SK-N-SH (cell line): ENCODE measurements at regions not wholly inside any gene's neighbourhood (a gene's known extent, or its start where the extent isn't known, plus 50 kb on each side); places are given as distances from the start of the nearest gene placed in this dataset.
A peak's percentile ranks its signal among the peaks of the same experiment; 100 is the strongest.

Source experiments
- CTCF ChIA-PET: fragments of 300-600, 350-600 bp; formaldehyde crosslinking; extraction: SDS; loops from one replicate; lab custom pipeline; 2021; lab: Yijun Ruan, JAX
- POLR2A ChIA-PET: fragments of 350-600 bp; sonication (Branson Sonifier 250); formaldehyde crosslinking; extraction: SDS; loops from one replicate; lab custom pipeline; 2020; ENCODE audit warnings: antibody characterized with exemption, inconsistent platforms; lab: Yijun Ruan, JAX
- DNase-seq: peaks from one replicate; pipeline ENCODE4 v3.0.0; 2012
- H2AFZ ChIP-seq: fragments of 200-600 bp; sonication (generic); 2 replicates; pipeline ENCODE4 v1.8.1; 2016; ENCODE audit warnings: antibody characterized with exemption, mild to moderate bottlenecking, low read depth
- H3F3A ChIP-seq: fragments of 200-600 bp; sonication (generic); replicated peaks from 2 replicates; pipeline ENCODE3; 2016; ENCODE audit warnings: antibody characterized with exemption, mild to moderate bottlenecking; ENCODE audit not compliant: insufficient read depth
- H3K27ac ChIP-seq, 2 experiments: fragments of 200-500 bp in 1 of 2; fragments of 200-600 bp in 1 of 2; sonication (Bioruptor generic) in 1 of 2; sonication (generic), shearing (Covaris generic) in 1 of 2; 2 replicates each; pipeline versions ENCODE4 v1.5.1 to v1.6.1; 2014 to 2016; ENCODE audit warnings: low read depth in 2 of 2, inconsistent platforms in 1 of 2, low read length in 1 of 2, mild to moderate bottlenecking in 1 of 2, mixed read lengths in 1 of 2
- H3K27me3 ChIP-seq: fragments of 200-600 bp; sonication (generic), shearing (Covaris generic); 2 replicates; pipeline ENCODE4 v1.6.1; 2016; ENCODE audit warnings: mixed run types; ENCODE audit not compliant: insufficient read depth
- H3K36me3 ChIP-seq, 2 experiments: fragments of 200-500 bp in 1 of 2; fragments of 200-600 bp in 1 of 2; sonication (Bioruptor generic) in 1 of 2; sonication (generic) in 1 of 2; replicated peaks in 1 of 2; 2 replicates each; pipeline versions ENCODE3 to v1.5.1; 2014 to 2016; ENCODE audit warnings: low read length in 1 of 2, mild to moderate bottlenecking in 1 of 2; ENCODE audit not compliant: insufficient read depth in 2 of 2, control insufficient read depth in 1 of 2
- H3K4me1 ChIP-seq, 2 experiments: fragments of 200-500 bp in 1 of 2; fragments of 200-600 bp in 1 of 2; sonication (Bioruptor generic) in 1 of 2; sonication (generic), shearing (Covaris generic) in 1 of 2; 2 replicates each; pipeline versions ENCODE4 v1.5.1 to v1.6.1; 2014 to 2016; ENCODE audit warnings: low read depth in 1 of 2, low read length in 1 of 2, mixed run types in 1 of 2; ENCODE audit not compliant: insufficient read depth in 2 of 2, control insufficient read depth in 1 of 2
- H3K4me2 ChIP-seq: fragments of 200-600 bp; sonication (generic), shearing (Covaris generic); 2 replicates; pipeline ENCODE4 v1.6.1; 2017; ENCODE audit warnings: mixed run types
- H3K4me3 ChIP-seq, 2 experiments: fragments of 200-500 bp in 1 of 2; fragments of 200-600 bp in 1 of 2; sonication (Bioruptor generic) in 1 of 2; sonication (generic), shearing (Covaris generic) in 1 of 2; 2 replicates each; pipeline versions ENCODE4 v1.5.1 to v1.8.1; 2014 to 2016; ENCODE audit warnings: low read depth in 2 of 2, inconsistent platforms in 1 of 2, low read length in 1 of 2, mild to moderate bottlenecking in 1 of 2, mixed read lengths in 1 of 2, moderate library complexity in 1 of 2
- H3K79me2 ChIP-seq: fragments of 200-600 bp; sonication (generic); 2 replicates; pipeline ENCODE4 v1.8.1; 2017; ENCODE audit warnings: mild to moderate bottlenecking; ENCODE audit not compliant: insufficient read depth
- H3K9ac ChIP-seq: fragments of 200-600 bp; sonication (generic); 2 replicates; pipeline ENCODE4 v1.6.1; 2017; ENCODE audit warnings: mixed run types
- H3K9me2 ChIP-seq: fragments of 200-600 bp; sonication (generic); 2 replicates; pipeline ENCODE4 v1.6.1; 2017; ENCODE audit warnings: mixed run types
- H3K9me3 ChIP-seq: fragments of 200-600 bp; sonication (generic); 2 replicates; pipeline ENCODE4 v1.6.1; 2017; ENCODE audit warnings: mixed run types, mild to moderate bottlenecking, moderate library complexity
- H4K20me1 ChIP-seq: fragments of 200-600 bp; sonication (generic); 2 replicates; pipeline ENCODE4 v1.6.1; 2017; ENCODE audit warnings: mild to moderate bottlenecking, mixed run types; ENCODE audit not compliant: insufficient read depth
- ELF1 ChIP-seq: IDR thresholded peaks from 2 replicates; pipeline ENCODE4 v1.4.0; 2012
- EP300 ChIP-seq, 2 experiments: IDR thresholded peaks; 2 replicates each; pipeline versions ENCODE4 v1.4.0 to v1.6.1; 2012; ENCODE audit warnings: borderline replicate concordance in 1 of 2, low read depth in 1 of 2, low read length in 1 of 2
- FOSL2 ChIP-seq: IDR thresholded peaks from 2 replicates; pipeline ENCODE4 v1.4.0; 2012; ENCODE audit warnings: low read depth, mild to moderate bottlenecking, moderate library complexity, borderline replicate concordance
- FOXJ3 ChIP-seq: sonication (generic); formaldehyde crosslinking; IDR thresholded peaks from 2 replicates; pipeline ENCODE4 v1.5.1; 2020; ENCODE audit warnings: mild to moderate bottlenecking, missing genetic modification reagents
- FOXM1 ChIP-seq: IDR thresholded peaks from 2 replicates; pipeline ENCODE4 v1.4.0; 2012; ENCODE audit warnings: low read depth, mild to moderate bottlenecking
- GABPA ChIP-seq: IDR thresholded peaks from 2 replicates; pipeline ENCODE4 v1.4.0; 2012; ENCODE audit warnings: low read depth, mild to moderate bottlenecking
- MXI1 ChIP-seq: IDR thresholded peaks from 2 replicates; pipeline ENCODE4 v1.6.1; 2012; ENCODE audit warnings: mild to moderate bottlenecking, low read depth, low read length, improper control_type of control experiment
- NFIC ChIP-seq: IDR thresholded peaks from 2 replicates; pipeline ENCODE4 v1.4.0; 2012; ENCODE audit warnings: borderline replicate concordance
- NRF1 ChIP-seq: IDR thresholded peaks from 2 replicates; pipeline ENCODE4 v1.6.1; 2012; ENCODE audit warnings: low read depth, mild to moderate bottlenecking, low read length
- RFX5 ChIP-seq: IDR thresholded peaks from 2 replicates; pipeline ENCODE4 v1.6.1; 2012; ENCODE audit warnings: mild to moderate bottlenecking, improper control_type of control experiment, low read length
- RXRA ChIP-seq: IDR thresholded peaks from 2 replicates; pipeline ENCODE4 v1.4.0; 2012; ENCODE audit warnings: low read depth, mild to moderate bottlenecking, borderline replicate concordance
- SIN3A ChIP-seq: IDR thresholded peaks from 2 replicates; pipeline ENCODE4 v1.6.1; 2012; ENCODE audit warnings: low read depth, mild to moderate bottlenecking, low read length, moderate library complexity, borderline replicate concordance
- TAF1 ChIP-seq: IDR thresholded peaks from 2 replicates; pipeline ENCODE4 v1.6.1; 2012; ENCODE audit warnings: low read depth, mild to moderate bottlenecking, low read length, moderate library complexity, borderline replicate concordance
- WGBS: methylation state at CpG from one replicate; pipeline ENCODE4 v1.1.6; 2017; ENCODE audit warnings: low lambda C conversion rate; 5-methylcytosine and 5-hydroxymethylcytosine counted together
- TF ChIP-seq, protein P1 (sequence below): fragments of 200-600 bp; sonication (generic); IDR thresholded peaks from 2 replicates; pipeline ENCODE4 v1.6.1; 2017; ENCODE audit warnings: antibody characterized with exemption, mild to moderate bottlenecking, moderate library complexity

DNA sequence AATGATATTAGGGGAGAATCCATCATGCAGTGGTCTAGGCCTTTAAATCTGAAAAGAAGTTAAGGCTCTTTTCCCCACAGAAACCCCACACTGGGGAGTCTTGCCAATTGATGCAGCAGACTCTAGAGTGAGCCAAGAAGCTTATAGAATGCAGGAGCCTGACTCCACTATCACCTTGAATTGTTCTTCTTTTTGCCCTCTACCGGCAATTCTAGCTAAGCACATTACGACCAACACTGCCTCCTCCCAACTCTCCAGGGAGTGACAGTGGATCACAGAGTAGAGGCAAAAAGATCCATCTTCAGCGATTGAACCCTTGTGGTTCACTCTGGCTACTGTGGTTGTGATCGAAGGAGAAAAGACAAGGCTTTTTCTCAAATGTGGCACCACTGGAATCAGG is 331.5 kb downstream of the NKX6-1 start:
- H3K9ac ChIP-seq = no peak overlapping the region
- WGBS = 3% methylated on average over 4 of the region's 4 CpGs
- ChIA-PET POLR2A (no interaction called here), CTCF (interaction anchor here (0.6 to 2.0 kb wide), 3 partner anchors 9 to 733 kb away, joined by 3 to 6 read pairs (median 3); no protein-coding TSS in a partner anchor)
- no peaks in the 10 kb centered on the region for H3K79me2 ChIP-seq
- H3K27me3 ChIP-seq = no peaks in the 10 kb centered on the region
- H3K4me2 ChIP-seq = no peak overlapping the region
- no peaks in the 10 kb centered on the region for H3F3A ChIP-seq
- no peaks in the 10 kb centered on the region for H4K20me1 ChIP-seq
- DNase-seq = no peak
- H3K27ac ChIP-seq = no peak overlapping the region
- H3K4me1 ChIP-seq = no peaks in the 10 kb centered on the region
- H3K9me2 ChIP-seq = no peaks in the 10 kb centered on the region
- no peaks in the 10 kb centered on the region for H3K36me3 ChIP-seq
- TF ChIP-seq, protein P1, sequence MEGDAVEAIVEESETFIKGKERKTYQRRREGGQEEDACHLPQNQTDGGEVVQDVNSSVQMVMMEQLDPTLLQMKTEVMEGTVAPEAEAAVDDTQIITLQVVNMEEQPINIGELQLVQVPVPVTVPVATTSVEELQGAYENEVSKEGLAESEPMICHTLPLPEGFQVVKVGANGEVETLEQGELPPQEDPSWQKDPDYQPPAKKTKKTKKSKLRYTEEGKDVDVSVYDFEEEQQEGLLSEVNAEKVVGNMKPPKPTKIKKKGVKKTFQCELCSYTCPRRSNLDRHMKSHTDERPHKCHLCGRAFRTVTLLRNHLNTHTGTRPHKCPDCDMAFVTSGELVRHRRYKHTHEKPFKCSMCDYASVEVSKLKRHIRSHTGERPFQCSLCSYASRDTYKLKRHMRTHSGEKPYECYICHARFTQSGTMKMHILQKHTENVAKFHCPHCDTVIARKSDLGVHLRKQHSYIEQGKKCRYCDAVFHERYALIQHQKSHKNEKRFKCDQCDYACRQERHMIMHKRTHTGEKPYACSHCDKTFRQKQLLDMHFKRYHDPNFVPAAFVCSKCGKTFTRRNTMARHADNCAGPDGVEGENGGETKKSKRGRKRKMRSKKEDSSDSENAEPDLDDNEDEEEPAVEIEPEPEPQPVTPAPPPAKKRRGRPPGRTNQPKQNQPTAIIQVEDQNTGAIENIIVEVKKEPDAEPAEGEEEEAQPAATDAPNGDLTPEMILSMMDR = peak; percentile 25; the same call in 1 of the 2 replicates
- TF ChIP-seq TAF1 = no peak
- TF ChIP-seq SIN3A = no peak
- TF ChIP-seq FOXM1 = no peak
- H3K4me3 ChIP-seq = no peak overlapping the region
- no peaks in the 10 kb centered on the region for H3K9me3 ChIP-seq
- H2AFZ ChIP-seq = no peak overlapping the region

DNA sequence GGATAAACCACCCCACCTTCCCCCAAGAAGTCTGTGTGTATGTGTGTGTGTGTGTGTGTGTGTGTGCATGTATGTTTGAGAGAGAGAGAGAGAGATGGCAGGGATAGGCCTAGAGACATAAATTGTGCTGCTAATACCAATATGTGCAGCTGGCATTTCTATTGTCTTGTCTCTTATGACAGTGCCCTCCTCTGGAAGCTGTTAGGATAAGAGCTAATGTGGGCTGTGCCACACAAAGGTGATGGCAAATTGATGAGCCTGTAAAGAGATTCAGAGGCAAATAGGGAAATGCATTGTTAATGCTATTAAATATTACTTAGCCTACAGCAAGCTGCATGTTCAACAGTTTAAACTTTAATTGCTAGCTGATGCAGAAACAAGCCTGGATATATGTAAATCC is 332.0 kb downstream of the NKX6-1 start:
- POLR2A ChIA-PET = no interaction called here
- Histone ChIP-seq H2AFZ (no peak overlapping the region), H3K9ac (no peak overlapping the region), H3K4me2 (no peak overlapping the region), H3K9me3 (no peaks in the 10 kb centered on the region), H3K27ac (no peak overlapping the region), H3K79me2 (no peaks in the 10 kb centered on the region), H3K4me3 (no peak overlapping the region), H3K27me3 (no peaks in the 10 kb centered on the region), H4K20me1 (no peaks in the 10 kb centered on the region), H3K9me2 (no peaks in the 10 kb centered on the region), H3F3A (no peaks in the 10 kb centered on the region), H3K36me3 (no peaks in the 10 kb centered on the region), H3K4me1 (no peaks in the 10 kb centered on the region)
- CTCF ChIA-PET = interaction anchor here (1.2 to 2.0 kb wide), 2 partner anchors 9 to 28 kb away, joined by 3 to 6 read pairs; no protein-coding TSS in a partner anchor
- no peak for TF ChIP-seq ELF1
- no peak for TF ChIP-seq GABPA
- no peak for TF ChIP-seq MXI1
- TF ChIP-seq, protein P1 = no peak
- TF ChIP-seq FOXJ3 (CRISPR knock-in tag) = no peak
- TF ChIP-seq FOXM1 = no peak
- no peak for TF ChIP-seq RFX5
- no peak for TF ChIP-seq TAF1
- no peak for TF ChIP-seq EP300 (IDR thresholded peaks at IDR 0.05; ENCODE audit: borderline replicate concordance in 1 of 2, low read depth in 1 of 2, low read length in 1 of 2)
- TF ChIP-seq NRF1 = no peak
- TF ChIP-seq RXRA = no peak
- no peak for TF ChIP-seq NFIC
- no peak for TF ChIP-seq FOSL2
- DNase-seq = no peak
